ENCODE measurements at regions not wholly inside any gene's neighbourhood (a gene's known extent, or its start where the extent isn't known, plus 50 kb on each side); places are given as distances from the start of the nearest gene placed in this dataset.

- TF ChIP-seq ZFP3 (CRISPR knock-in tag; IDR thresholded peaks at IDR 0.05): no peak
- no peak for TF ChIP-seq PATZ1 (CRISPR knock-in tag; IDR thresholded peaks at IDR 0.05; ENCODE audit: borderline replicate concordance)
- no peak for TF ChIP-seq ARNTL (CRISPR knock-in tag; IDR thresholded peaks at IDR 0.05; ENCODE audit: borderline replicate concordance, low read depth)
- TF ChIP-seq BACH2 (CRISPR knock-in tag; IDR thresholded peaks at IDR 0.05; ENCODE audit: borderline replicate concordance): no peak
- TF ChIP-seq TCF4 (CRISPR knock-in tag; IDR thresholded peaks at IDR 0.05; ENCODE audit: borderline replicate concordance): no peak
- TF ChIP-seq CREB5 (CRISPR knock-in tag; IDR thresholded peaks at IDR 0.05; ENCODE audit: low read depth): no peak
- no peak for TF ChIP-seq CSRNP3 (CRISPR knock-in tag; IDR thresholded peaks at IDR 0.05)
- no peak for TF ChIP-seq ZFP30 (CRISPR knock-in tag; IDR thresholded peaks at IDR 0.05)
- no peak for TF ChIP-seq PPARA (CRISPR knock-in tag; IDR thresholded peaks at IDR 0.05; ENCODE audit: borderline replicate concordance)
- no peak for TF ChIP-seq ZNF8 (CRISPR knock-in tag; IDR thresholded peaks at IDR 0.05)
- no peak for TF ChIP-seq ZC3H10 (CRISPR knock-in tag; IDR thresholded peaks at IDR 0.05)
- TF ChIP-seq TOX (CRISPR knock-in tag; IDR thresholded peaks at IDR 0.05; ENCODE audit: borderline replicate concordance): no peak
- TF ChIP-seq TSHZ2 (CRISPR knock-in tag; IDR thresholded peaks at IDR 0.05): no peak
- no peak for TF ChIP-seq CSDC2 (CRISPR knock-in tag; IDR thresholded peaks at IDR 0.05)
Observed at GRCh38 chr1:230494026-230494425, 67.9 kb upstream of the PGBD5 start.
